Muscle layer of duodenum (tissue), 2 donors: ENCODE measurements at regions not wholly inside any gene's neighbourhood (a gene's known extent, or its start where the extent isn't known, plus 50 kb on each side); places are given as distances from the start of the nearest gene placed in this dataset.
"Not testable (repeated sequence)": the region's sequence is repeated elsewhere in the genome, so short reads cannot be mapped to it uniquely, and the experiment has no call there.

ENCODE experiments used
- H3K27ac ChIP-seq: one replicate; pipeline ENCODE4 v1.7.0; 2013; ENCODE audit warnings: mild to moderate bottlenecking, low read length
- H3K27me3 ChIP-seq: one replicate; pipeline ENCODE4 v1.7.0; 2013; ENCODE audit warnings: low read depth, mild to moderate bottlenecking, control low read depth, low read length
- H3K36me3 ChIP-seq, 2 donors: one replicate each; pipeline ENCODE4 v1.7.0; 2013; ENCODE audit warnings: low read length in 2 of 2, control low read depth in 1 of 2, mild to moderate bottlenecking in 1 of 2; ENCODE audit not compliant: insufficient read depth in 2 of 2, control insufficient read depth in 1 of 2
- H3K4me1 ChIP-seq, 2 donors: one replicate each; pipeline ENCODE4 v1.7.0; 2013; ENCODE audit warnings: low read length in 2 of 2, mild to moderate bottlenecking in 2 of 2, control low read depth in 1 of 2, moderate library complexity in 1 of 2; ENCODE audit not compliant: insufficient read depth in 2 of 2, control insufficient read depth in 1 of 2
- H3K4me3 ChIP-seq, 2 donors: one replicate each; pipeline ENCODE4 v1.7.0; 2013; ENCODE audit warnings: low read length in 2 of 2, low read depth in 1 of 2, mild to moderate bottlenecking in 1 of 2
- H3K9me3 ChIP-seq, 2 donors: one replicate each; pipeline ENCODE4 v1.7.0; 2013; ENCODE audit warnings: low read length in 2 of 2, control low read depth in 1 of 2, mild to moderate bottlenecking in 1 of 2; ENCODE audit not compliant: control insufficient read depth in 1 of 2
- donor health status: healthy.

DNA sequence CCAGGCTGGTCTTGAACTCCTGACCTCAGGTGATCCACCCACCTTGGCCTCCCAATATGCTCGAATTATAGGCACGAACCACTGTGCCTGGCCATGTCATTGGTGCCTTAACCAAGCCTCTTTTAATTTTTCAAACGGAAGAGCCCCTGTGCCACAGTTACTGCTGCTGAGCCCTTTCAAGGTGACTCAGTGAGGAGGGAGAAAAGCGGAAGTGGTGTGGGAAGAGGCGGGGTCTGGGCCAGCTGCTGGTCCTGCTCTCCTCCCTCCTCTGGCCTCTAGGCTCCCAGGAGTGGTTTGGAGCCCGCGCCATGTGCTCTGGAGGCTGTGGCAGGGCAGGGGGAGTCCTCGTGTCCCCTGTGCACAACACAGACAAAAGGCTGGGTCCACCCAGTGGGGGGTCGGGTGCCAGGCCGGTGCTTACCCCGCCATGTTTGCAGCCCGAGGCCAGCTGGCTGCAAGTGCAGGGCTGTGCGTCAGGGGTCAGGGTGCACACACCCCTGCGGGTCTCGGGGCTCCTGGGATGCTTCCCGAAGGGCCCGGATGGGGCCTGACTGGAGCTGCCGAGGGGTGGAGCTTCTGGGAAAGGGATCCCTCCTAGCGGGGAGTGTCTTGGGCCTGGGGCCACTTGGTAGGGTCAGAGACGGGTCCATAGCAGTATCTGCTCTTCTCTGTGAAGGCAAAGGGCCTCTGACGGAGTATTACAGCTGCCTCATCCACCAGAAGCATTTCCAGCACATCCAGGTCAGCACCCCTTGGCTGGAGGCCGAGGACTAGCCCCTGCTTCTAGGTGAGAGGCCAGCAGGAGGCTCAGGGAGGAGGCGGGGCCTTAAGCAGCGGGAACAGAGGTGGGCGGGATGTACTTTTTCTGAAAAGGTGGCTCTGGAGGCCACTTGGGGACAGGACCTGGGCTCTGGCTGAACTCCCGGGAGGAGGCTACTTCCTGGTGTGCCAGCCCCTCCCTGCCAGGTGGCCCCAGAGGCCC is 100.4 kb upstream of the CCZ1B start:
- H3K36me3 ChIP-seq, H3K27ac ChIP-seq, H3K4me3 ChIP-seq, H3K4me1 ChIP-seq, H3K9me3 ChIP-seq, H3K27me3 ChIP-seq: not testable (repeated sequence)

DNA sequence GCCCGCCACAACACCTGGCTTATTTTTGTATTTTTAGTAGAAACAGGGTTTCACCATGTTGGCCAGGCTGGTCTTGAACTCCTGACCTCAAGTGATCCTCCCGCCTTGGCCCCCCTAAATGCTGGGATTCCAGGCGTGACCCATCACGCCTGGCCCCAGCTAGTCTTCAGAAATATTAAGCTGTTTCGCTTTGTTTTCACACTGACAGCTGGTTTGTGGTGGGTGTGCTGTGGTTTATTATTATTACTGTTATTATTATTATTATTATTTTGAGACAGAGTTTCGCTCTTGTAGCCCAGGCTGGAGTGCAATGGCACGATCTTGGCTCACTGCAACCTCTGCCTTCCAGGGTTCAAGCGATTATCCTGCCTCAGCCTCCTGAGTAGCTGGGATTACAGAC is 101.6 kb upstream of the CCZ1B start:
- not testable (repeated sequence) for H3K36me3 ChIP-seq, H3K27ac ChIP-seq, H3K4me1 ChIP-seq, H3K4me3 ChIP-seq, H3K27me3 ChIP-seq, H3K9me3 ChIP-seq

GRCh38 chr7:6929588-6929987 is 103.5 kb upstream of the CCZ1B start:
- not testable (repeated sequence) for H3K36me3 ChIP-seq, H3K9me3 ChIP-seq, H3K4me3 ChIP-seq, H3K27me3 ChIP-seq, H3K27ac ChIP-seq, H3K4me1 ChIP-seq

GRCh38 chr7:6930081-6930635 is 104.1 kb upstream of the CCZ1B start:
- not testable (repeated sequence) for H3K4me1 ChIP-seq, H3K4me3 ChIP-seq, H3K27me3 ChIP-seq, H3K27ac ChIP-seq, H3K36me3 ChIP-seq, H3K9me3 ChIP-seq

- not testable (repeated sequence) for H3K27ac ChIP-seq, H3K36me3 ChIP-seq, H3K27me3 ChIP-seq, H3K9me3 ChIP-seq, H3K4me3 ChIP-seq, H3K4me1 ChIP-seq
Observed at GRCh38 chr7:6930787-6931186, 104.7 kb upstream of the CCZ1B start.

GRCh38 chr7:6931456-6931855 is 105.4 kb upstream of the CCZ1B start:
- H3K4me1 ChIP-seq, H3K27ac ChIP-seq, H3K9me3 ChIP-seq, H3K27me3 ChIP-seq, H3K36me3 ChIP-seq, H3K4me3 ChIP-seq: not testable (repeated sequence)

GRCh38 chr7:6933954-6934632 is 108.0 kb upstream of the CCZ1B start:
- not testable (repeated sequence) for H3K4me3 ChIP-seq, H3K36me3 ChIP-seq, H3K4me1 ChIP-seq, H3K27ac ChIP-seq, H3K27me3 ChIP-seq, H3K9me3 ChIP-seq

- no peaks in the 10 kb centered on the region for H3K27me3 ChIP-seq
- no peak overlapping the region for H3K4me3 ChIP-seq
- H3K4me1 ChIP-seq, result no peaks in the 10 kb centered on the region
- H3K27ac ChIP-seq, result no peak overlapping the region
- no peaks in the 10 kb centered on the region for H3K36me3 ChIP-seq
- H3K9me3 ChIP-seq, result no peaks in the 10 kb centered on the region
Observed at GRCh38 chr7:6934981-6935380, 108.9 kb upstream of the CCZ1B start.

- not testable (repeated sequence) for H3K36me3 ChIP-seq, H3K27ac ChIP-seq, H3K9me3 ChIP-seq, H3K4me3 ChIP-seq, H3K4me1 ChIP-seq, H3K27me3 ChIP-seq
Observed at GRCh38 chr7:6936626-6937025, 110.6 kb upstream of the CCZ1B start.

- not testable (repeated sequence) for H3K4me3 ChIP-seq, H3K9me3 ChIP-seq, H3K4me1 ChIP-seq, H3K27me3 ChIP-seq, H3K27ac ChIP-seq, H3K36me3 ChIP-seq
Observed at GRCh38 chr7:6937746-6938145, 111.7 kb upstream of the CCZ1B start.

- H3K4me3 ChIP-seq, H3K27ac ChIP-seq, H3K9me3 ChIP-seq, H3K27me3 ChIP-seq, H3K36me3 ChIP-seq, H3K4me1 ChIP-seq: not testable (repeated sequence)
Observed at GRCh38 chr7:6938284-6938683, 112.2 kb upstream of the CCZ1B start.
